Astrocyte of the spinal cord (primary cell): ENCODE measurements at regions not wholly inside any gene's neighbourhood (a gene's known extent, or its start where the extent isn't known, plus 50 kb on each side); places are given as distances from the start of the nearest gene placed in this dataset.

Experiments used
- DNase-seq: peaks from one replicate; pipeline ENCODE4 v3.0.0; 2011; ENCODE audit warnings: low read depth, low spot score
- H3K4me3 ChIP-seq: 2 replicates; pipeline ENCODE4 v1.5.1; 2011; ENCODE audit warnings: low read depth, mild to moderate bottlenecking, low read length, moderate library complexity
- in situ Hi-C: cut with HindIII; loops from 2 replicates; pipeline ENCODE4 v1.10.0; 2017; ENCODE audit warnings: low sequenced_read_pairs
- TF ChIP-seq, protein P1 (sequence below): IDR thresholded peaks from 2 replicates; pipeline ENCODE4 v1.5.1; 2012; ENCODE audit warnings: low read depth, mild to moderate bottlenecking, low read length, inconsistent platforms

DNA sequence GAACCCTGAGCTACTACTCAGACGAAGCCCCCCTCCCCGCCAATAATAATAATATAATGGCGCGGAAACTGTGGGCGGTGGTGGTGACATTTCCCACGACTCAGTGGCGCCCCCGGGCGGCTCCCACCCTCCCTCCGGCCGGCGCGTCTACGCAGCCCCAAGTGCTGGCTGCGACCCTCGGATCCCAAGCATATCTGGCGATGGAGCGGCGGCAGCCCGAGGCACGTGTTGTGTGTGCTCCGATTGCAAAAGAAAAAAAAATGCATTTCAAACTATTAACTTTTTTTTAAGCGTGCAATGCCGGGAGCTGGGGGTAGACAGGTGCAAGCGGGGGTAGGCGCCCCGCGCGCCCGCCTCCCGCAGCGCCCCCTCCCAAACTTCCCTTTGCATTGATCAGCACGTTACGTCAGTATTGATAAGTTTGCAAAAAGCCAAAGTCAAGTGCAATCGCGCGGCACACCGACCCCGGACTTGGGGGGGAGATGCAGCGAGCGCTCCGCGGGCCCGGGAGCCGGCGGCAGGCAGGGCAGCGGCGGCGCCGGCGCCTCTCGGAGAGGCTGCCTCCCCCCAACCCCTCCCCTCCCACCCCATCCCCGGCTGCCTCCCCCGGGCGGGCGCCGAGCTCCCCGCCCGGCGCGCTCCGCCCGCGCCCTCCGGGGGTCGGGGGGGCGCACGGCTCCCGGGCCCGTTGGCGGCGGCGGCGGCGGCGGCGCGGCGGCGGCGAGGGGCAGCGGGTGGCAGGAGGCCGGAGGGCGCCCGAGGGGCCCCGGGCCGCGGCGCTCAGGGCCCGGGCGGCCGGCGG lies 113.1 kb upstream of the MYL2 start:
- DNase-seq: no peak
- TF ChIP-seq, protein P1, sequence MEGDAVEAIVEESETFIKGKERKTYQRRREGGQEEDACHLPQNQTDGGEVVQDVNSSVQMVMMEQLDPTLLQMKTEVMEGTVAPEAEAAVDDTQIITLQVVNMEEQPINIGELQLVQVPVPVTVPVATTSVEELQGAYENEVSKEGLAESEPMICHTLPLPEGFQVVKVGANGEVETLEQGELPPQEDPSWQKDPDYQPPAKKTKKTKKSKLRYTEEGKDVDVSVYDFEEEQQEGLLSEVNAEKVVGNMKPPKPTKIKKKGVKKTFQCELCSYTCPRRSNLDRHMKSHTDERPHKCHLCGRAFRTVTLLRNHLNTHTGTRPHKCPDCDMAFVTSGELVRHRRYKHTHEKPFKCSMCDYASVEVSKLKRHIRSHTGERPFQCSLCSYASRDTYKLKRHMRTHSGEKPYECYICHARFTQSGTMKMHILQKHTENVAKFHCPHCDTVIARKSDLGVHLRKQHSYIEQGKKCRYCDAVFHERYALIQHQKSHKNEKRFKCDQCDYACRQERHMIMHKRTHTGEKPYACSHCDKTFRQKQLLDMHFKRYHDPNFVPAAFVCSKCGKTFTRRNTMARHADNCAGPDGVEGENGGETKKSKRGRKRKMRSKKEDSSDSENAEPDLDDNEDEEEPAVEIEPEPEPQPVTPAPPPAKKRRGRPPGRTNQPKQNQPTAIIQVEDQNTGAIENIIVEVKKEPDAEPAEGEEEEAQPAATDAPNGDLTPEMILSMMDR: peak; percentile 23
- in situ Hi-C loops: no loop called here
- H3K4me3 ChIP-seq: no peak overlapping the region

DNA sequence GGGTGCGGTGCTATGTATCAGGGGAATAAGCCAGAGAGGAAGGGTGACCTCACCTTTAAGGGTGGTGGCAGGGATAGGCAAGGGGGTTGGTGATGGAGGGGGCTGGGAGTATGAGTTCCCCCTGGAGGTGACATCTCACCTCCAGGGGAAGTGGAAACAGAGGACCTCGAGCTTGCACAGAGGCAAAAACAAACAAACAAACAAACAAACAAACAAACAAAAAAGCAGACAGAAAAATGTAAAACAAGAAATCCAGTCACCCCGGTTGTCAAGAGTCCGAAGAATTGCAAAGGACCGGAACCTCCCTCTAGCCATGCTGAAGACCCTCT lies 112.2 kb upstream of the MYL2 start:
- no peak overlapping the region for H3K4me3 ChIP-seq

DNA sequence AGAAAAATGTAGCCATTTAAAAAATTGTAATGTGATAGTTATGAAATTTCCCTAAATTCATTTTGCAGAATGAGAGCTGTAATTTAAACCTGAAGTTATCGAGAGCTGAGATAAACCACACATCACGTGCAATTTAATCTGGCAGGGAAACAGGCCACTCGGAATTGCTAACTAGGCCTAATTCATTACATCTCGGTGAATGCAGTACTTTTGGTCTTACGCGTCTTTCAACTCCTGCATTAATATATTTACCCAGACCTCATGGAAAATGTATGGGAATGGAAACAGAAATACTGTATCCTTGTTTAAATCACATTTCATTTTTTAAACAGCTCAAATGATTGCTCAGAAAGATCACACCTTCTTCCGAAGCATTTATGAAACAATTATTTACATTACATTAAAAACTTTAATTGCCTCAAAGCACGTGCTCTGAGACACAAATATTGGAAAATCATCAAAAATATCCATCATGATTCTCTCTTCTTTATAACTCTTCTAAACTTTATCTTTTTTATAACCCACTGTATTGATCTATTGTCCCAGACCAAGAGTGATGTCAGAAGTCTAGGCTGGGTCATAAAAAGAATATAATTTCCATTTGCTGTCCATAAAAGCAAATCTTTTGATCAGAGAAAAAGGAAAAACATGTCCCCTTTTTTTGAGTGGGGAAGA lies 111.7 kb upstream of the MYL2 start:
- DNase-seq: no peak
- in situ Hi-C loops: no loop called here
- H3K4me3 ChIP-seq: no peak overlapping the region
- TF ChIP-seq, protein P1: no peak

More for the DNA sequence above, 112.2 kb upstream of the MYL2 start:
- in situ Hi-C loops: no loop called here
- TF ChIP-seq, protein P1: no peak
- no peak for DNase-seq

DNA sequence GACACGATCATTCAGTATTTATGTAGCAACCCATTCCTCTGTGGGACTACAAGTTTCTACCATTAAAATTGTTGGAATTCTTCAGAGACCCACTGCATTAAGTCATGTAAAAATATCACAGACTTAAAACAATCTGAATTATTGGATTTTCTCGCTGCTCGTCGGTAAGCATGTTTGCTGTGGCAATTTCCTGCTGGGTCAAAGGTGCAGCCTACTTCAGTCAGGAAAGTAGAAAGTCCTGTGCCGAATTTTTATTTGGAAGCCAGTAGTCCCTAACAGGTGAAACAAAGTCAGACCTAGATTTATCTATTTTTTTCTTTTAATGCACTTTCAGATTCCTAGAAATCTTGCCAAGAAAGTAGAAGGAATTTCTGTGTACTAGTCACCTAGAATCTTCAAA lies 110.4 kb upstream of the MYL2 start:
- DNase-seq: no peak
- H3K4me3 ChIP-seq: no peak overlapping the region
- in situ Hi-C loops: no loop called here
- TF ChIP-seq, protein P1: no peak

DNA sequence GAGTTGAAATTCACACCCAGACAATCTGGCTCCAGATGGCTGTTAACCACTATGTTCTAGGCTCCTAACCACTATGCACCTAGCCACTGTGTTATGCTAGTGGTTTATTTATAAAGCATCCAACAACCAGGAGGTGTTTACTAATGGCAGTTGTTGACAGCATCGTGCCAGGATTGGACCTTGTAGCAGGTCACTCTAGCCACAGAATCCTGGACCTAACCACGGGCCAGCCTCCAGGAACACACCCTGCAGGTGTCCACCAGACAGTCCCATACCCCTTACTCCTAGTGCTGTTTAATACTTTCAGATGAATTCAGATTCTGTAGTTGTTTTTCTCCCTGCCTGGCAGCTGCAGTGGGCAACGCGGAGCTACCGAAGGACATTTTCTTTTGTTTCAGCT lies 109.4 kb upstream of the MYL2 start:
- in situ Hi-C loops: no loop called here
- TF ChIP-seq, protein P1: no peak
- no peak for DNase-seq
- no peak overlapping the region for H3K4me3 ChIP-seq

DNA sequence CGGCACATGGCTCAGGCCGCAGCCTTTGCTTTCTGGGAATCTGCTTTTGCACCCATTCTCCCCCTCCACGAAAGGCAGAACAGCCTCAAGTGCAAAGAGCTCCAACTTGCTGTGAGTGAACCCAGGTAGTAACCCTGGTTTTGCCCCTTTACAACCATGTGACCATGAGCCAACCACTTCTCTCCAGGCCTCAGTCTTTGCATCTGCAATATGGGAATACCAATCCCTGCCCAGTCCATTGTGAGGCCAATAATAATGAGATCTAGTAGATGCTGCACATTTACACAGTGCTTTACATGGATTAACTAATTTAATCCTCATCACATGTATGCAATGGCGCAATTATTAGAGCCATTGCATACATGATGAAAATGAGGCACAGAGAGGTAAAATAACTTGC lies 108.9 kb upstream of the MYL2 start:
- TF ChIP-seq, protein P1: no peak
- in situ Hi-C loops: no loop called here
- DNase-seq: no peak
- no peak overlapping the region for H3K4me3 ChIP-seq
